ENCODE measurements at regions not wholly inside any gene's neighbourhood (a gene's known extent, or its start where the extent isn't known, plus 50 kb on each side); places are given as distances from the start of the nearest gene placed in this dataset.
"Not testable (repeated sequence)": the region's sequence is repeated elsewhere in the genome, so short reads cannot be mapped to it uniquely, and the experiment has no call there.

DNA sequence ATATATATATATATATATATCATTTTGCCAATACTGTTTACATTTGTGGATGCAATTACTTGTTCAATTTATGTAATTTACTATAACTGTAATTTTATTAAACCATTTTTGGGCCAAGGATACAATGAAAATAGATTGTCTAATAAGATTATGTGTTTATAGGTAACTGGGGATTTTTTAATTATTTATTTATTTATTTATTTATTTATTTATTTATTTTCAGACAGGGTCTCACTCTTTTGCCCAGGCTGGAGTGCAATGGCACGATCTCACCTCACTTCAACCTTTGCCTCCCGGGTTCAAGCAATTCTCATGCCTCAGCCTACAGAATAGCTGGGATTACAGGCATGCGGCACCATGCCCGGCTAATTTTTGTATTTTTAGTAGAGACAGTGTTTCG, 92.0 kb upstream of the SYT4 start:
- not testable (repeated sequence) for H3K9me3 ChIP-seq (replicated peaks in 1 of 2; ENCODE audit: control insufficient read depth in 2 of 2, insufficient read depth in 1 of 2, low read depth in 1 of 2, low read length in 2 of 2); H3K36me3 ChIP-seq (replicated peaks in 1 of 2; ENCODE audit: control insufficient read depth in 2 of 2, insufficient read depth in 2 of 2, low read length in 2 of 2); H3K27me3 ChIP-seq (ENCODE audit: control insufficient read depth in 3 of 3, insufficient read depth in 3 of 3, low read depth in 1 of 3, low read length in 3 of 3); H3K4ac ChIP-seq (ENCODE audit: low read length); H2BK5ac ChIP-seq (ENCODE audit: low read length); H3K4me1 ChIP-seq (ENCODE audit: control insufficient read depth in 2 of 2, insufficient read depth in 1 of 2, low read depth in 1 of 2, low read length in 2 of 2); H2BK15ac ChIP-seq (ENCODE audit: low read length); H2BK12ac ChIP-seq (ENCODE audit: low read length); H2BK120ac ChIP-seq (ENCODE audit: low read depth, low read length); DNase-seq (ENCODE audit: low spot score); H3K18ac ChIP-seq (ENCODE audit: low read length); H3K9ac ChIP-seq (ENCODE audit: low read depth, low read length, poor library complexity); H3K4me2 ChIP-seq (ENCODE audit: insufficient read depth, low read length, poor library complexity, severe bottlenecking); H3K14ac ChIP-seq (ENCODE audit: low read length); H2AFZ ChIP-seq (ENCODE audit: low read length); H4K8ac ChIP-seq (ENCODE audit: low read depth, low read length); H3K23ac ChIP-seq (ENCODE audit: low read depth, low read length, poor library complexity); H3K4me3 ChIP-seq (ENCODE audit: low read length in 2 of 2); H3K79me1 ChIP-seq (ENCODE audit: low read depth, low read length); H4K91ac ChIP-seq (ENCODE audit: low read depth, low read length, poor library complexity); H3K27ac ChIP-seq (replicated peaks; ENCODE audit: low read length); H2AK5ac ChIP-seq (ENCODE audit: low read depth, low read length)
- WGBS, 2 donors (ENCODE audit: extremely low coverage in 2 of 2, insufficient read length in 2 of 2, insufficient replicate concordance in 1 of 2) = no CpG with 5 or more reads among the region's 5 CpGs

DNA sequence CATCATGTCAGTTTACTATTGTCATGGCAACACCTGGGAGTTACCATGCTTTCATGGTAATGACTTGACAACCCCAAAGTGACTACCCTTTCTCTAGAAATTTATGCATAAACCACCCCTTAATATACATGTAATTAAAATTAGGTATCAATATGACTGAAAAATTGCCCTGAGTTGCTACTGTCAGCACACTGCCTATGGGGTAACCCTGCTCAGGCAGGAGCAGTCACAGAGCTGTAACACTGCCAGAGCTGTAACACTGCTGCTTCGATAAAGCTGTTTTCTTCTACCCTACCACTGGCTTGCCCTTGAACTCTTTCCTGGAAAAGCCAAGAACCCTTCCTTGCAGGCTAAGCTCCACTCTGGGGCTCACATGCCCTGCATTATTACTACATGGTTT, 95.5 kb upstream of the SYT4 start:
- H3K14ac ChIP-seq (ENCODE audit: low read length) = no peak overlapping the region
- no peak overlapping the region for H3K18ac ChIP-seq (ENCODE audit: low read length)
- no peak overlapping the region for H2BK15ac ChIP-seq (ENCODE audit: low read length)
- no peak overlapping the region for H2BK120ac ChIP-seq (ENCODE audit: low read depth, low read length)
- no peaks in the 10 kb centered on the region for H3K36me3 ChIP-seq (replicated peaks in 1 of 2; ENCODE audit: control insufficient read depth in 2 of 2, insufficient read depth in 2 of 2, low read length in 2 of 2)
- no CpG with 5 or more reads among the region's 1 CpG for WGBS, 2 donors (ENCODE audit: extremely low coverage in 2 of 2, insufficient read length in 2 of 2, insufficient replicate concordance in 1 of 2)
- no peak overlapping the region for H2AFZ ChIP-seq (ENCODE audit: low read length)
- H4K91ac ChIP-seq (ENCODE audit: low read depth, low read length, poor library complexity) = no peak overlapping the region
- no peak overlapping the region for H3K23ac ChIP-seq (ENCODE audit: low read depth, low read length, poor library complexity)
- H3K4me3 ChIP-seq (ENCODE audit: low read length in 2 of 2) = no peak overlapping the region
- no peak overlapping the region for H3K4ac ChIP-seq (ENCODE audit: low read length)
- DNase-seq (ENCODE audit: low spot score) = no peak
- no peak overlapping the region for H2BK5ac ChIP-seq (ENCODE audit: low read length)
- H3K79me1 ChIP-seq (ENCODE audit: low read depth, low read length) = no peaks in the 10 kb centered on the region
- H4K8ac ChIP-seq (ENCODE audit: low read depth, low read length) = no peak overlapping the region
- H3K4me1 ChIP-seq (ENCODE audit: control insufficient read depth in 2 of 2, insufficient read depth in 1 of 2, low read depth in 1 of 2, low read length in 2 of 2) = no peaks in the 10 kb centered on the region
- no peaks in the 10 kb centered on the region for H3K9me3 ChIP-seq (replicated peaks in 1 of 2; ENCODE audit: control insufficient read depth in 2 of 2, insufficient read depth in 1 of 2, low read depth in 1 of 2, low read length in 2 of 2)
- no peak overlapping the region for H3K4me2 ChIP-seq (ENCODE audit: insufficient read depth, low read length, poor library complexity, severe bottlenecking)
- H3K27ac ChIP-seq (replicated peaks; ENCODE audit: low read length) = no peak overlapping the region
- no peak overlapping the region for H2BK12ac ChIP-seq (ENCODE audit: low read length)
- no peak overlapping the region for H3K9ac ChIP-seq (ENCODE audit: low read depth, low read length, poor library complexity)
- no peaks in the 10 kb centered on the region for H3K27me3 ChIP-seq (ENCODE audit: control insufficient read depth in 3 of 3, insufficient read depth in 3 of 3, low read depth in 1 of 3, low read length in 3 of 3)
- H2AK5ac ChIP-seq (ENCODE audit: low read depth, low read length) = no peak overlapping the region

DNA sequence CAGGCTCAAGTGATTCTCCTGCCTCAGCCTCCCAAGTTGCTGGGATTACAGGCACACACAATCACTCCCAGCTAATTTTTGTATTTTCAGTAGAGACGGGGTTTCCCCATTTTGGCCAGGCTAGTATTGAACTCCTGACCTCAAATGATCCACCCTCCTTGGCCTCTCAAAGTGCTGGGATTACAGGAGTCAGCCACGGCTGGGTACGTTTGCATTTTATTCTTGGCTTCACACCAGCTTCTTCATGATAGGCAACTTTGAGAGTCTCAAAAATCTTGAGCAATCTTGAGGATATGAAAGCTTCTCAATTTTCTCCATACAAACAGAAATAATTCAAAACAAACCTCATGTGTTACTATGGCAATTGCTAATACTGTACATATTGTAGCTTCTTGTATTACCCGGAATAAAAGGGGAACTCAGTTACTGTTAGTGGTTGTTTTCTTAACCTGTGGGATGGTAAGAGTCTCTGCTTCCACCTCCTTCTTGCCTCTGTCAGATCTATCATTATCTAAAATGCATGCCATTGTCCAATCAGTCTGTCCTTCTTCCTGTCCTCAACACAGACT, 102.9 kb upstream of the SYT4 start:
- no peak overlapping the region for H3K4me3 ChIP-seq (ENCODE audit: low read length in 2 of 2)
- H2BK5ac ChIP-seq (ENCODE audit: low read length) = no peak overlapping the region
- H4K91ac ChIP-seq (ENCODE audit: low read depth, low read length, poor library complexity) = no peak overlapping the region
- no peak overlapping the region for H3K23ac ChIP-seq (ENCODE audit: low read depth, low read length, poor library complexity)
- no peak overlapping the region for H3K18ac ChIP-seq (ENCODE audit: low read length)
- no peak overlapping the region for H2AFZ ChIP-seq (ENCODE audit: low read length)
- no peaks in the 10 kb centered on the region for H3K9me3 ChIP-seq (replicated peaks in 1 of 2; ENCODE audit: control insufficient read depth in 2 of 2, insufficient read depth in 1 of 2, low read depth in 1 of 2, low read length in 2 of 2)
- no peaks in the 10 kb centered on the region for H3K79me1 ChIP-seq (ENCODE audit: low read depth, low read length)
- H2BK120ac ChIP-seq (ENCODE audit: low read depth, low read length) = no peak overlapping the region
- H3K4me2 ChIP-seq (ENCODE audit: insufficient read depth, low read length, poor library complexity, severe bottlenecking) = no peak overlapping the region
- H2BK15ac ChIP-seq (ENCODE audit: low read length) = no peak overlapping the region
- H3K4me1 ChIP-seq (ENCODE audit: control insufficient read depth in 2 of 2, insufficient read depth in 1 of 2, low read depth in 1 of 2, low read length in 2 of 2) = no peaks in the 10 kb centered on the region
- no peak overlapping the region for H3K14ac ChIP-seq (ENCODE audit: low read length)
- no peaks in the 10 kb centered on the region for H3K27me3 ChIP-seq (ENCODE audit: control insufficient read depth in 3 of 3, insufficient read depth in 3 of 3, low read depth in 1 of 3, low read length in 3 of 3)
- WGBS, 2 donors (ENCODE audit: extremely low coverage in 2 of 2, insufficient read length in 2 of 2, insufficient replicate concordance in 1 of 2) = no CpG with 5 or more reads among the region's 4 CpGs
- no peak overlapping the region for H2BK12ac ChIP-seq (ENCODE audit: low read length)
- no peak overlapping the region for H3K4ac ChIP-seq (ENCODE audit: low read length)
- no peak overlapping the region for H2AK5ac ChIP-seq (ENCODE audit: low read depth, low read length)
- no peak for DNase-seq (ENCODE audit: low spot score)
- no peaks in the 10 kb centered on the region for H3K36me3 ChIP-seq (replicated peaks in 1 of 2; ENCODE audit: control insufficient read depth in 2 of 2, insufficient read depth in 2 of 2, low read length in 2 of 2)
- no peak overlapping the region for H4K8ac ChIP-seq (ENCODE audit: low read depth, low read length)
- no peak overlapping the region for H3K9ac ChIP-seq (ENCODE audit: low read depth, low read length, poor library complexity)
- H3K27ac ChIP-seq (replicated peaks; ENCODE audit: low read length) = no peak overlapping the region

DNA sequence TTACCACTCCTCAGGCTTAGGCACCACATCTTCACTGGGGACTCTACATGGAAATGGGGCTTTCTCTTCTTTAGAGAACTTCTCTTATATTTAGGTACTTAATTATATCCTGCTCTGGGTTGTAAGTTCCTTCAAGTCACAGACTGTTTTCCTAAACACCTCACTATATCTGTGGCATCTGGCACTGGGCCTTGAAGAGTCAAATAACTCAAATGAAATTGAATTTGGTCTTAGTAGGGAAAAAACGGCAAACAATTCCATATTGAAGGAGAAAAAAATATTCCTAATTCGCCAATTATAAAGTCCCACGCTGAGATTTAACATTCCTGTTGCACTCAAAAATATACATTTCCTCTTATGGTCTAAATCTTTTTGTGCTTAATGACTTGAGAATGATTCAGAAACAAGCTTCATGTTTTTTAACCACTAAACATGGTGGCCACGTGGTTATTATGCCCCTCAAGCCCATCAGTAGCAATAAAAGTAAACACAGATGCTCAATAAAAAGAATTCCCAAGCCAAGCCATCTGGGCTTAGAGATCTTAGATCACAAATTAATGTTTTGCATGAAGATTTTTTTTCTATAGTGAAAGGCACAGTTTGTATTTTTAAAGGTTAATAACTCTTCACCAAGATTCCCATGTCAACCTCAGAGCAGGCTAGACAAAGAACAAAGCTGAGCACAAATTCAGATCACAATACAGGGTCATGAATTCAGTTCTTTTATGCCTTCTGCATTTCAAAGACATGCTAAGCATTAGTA, 105.5 kb upstream of the SYT4 start:
- Histone ChIP-seq H2BK15ac (ENCODE audit: low read length) (no peak overlapping the region), H3K79me1 (ENCODE audit: low read depth, low read length) (no peaks in the 10 kb centered on the region), H3K36me3 (replicated peaks in 1 of 2; ENCODE audit: control insufficient read depth in 2 of 2, insufficient read depth in 2 of 2, low read length in 2 of 2) (no peaks in the 10 kb centered on the region), H2BK120ac (ENCODE audit: low read depth, low read length) (no peak overlapping the region), H2BK5ac (ENCODE audit: low read length) (no peak overlapping the region), H3K4me2 (ENCODE audit: insufficient read depth, low read length, poor library complexity, severe bottlenecking) (no peak overlapping the region), H3K27me3 (ENCODE audit: control insufficient read depth in 3 of 3, insufficient read depth in 3 of 3, low read depth in 1 of 3, low read length in 3 of 3) (no peaks in the 10 kb centered on the region), H3K4ac (ENCODE audit: low read length) (no peak overlapping the region), H2AFZ (ENCODE audit: low read length) (no peak overlapping the region), H3K27ac (replicated peaks; ENCODE audit: low read length) (no peak overlapping the region), H3K9me3 (replicated peaks in 1 of 2; ENCODE audit: control insufficient read depth in 2 of 2, insufficient read depth in 1 of 2, low read depth in 1 of 2, low read length in 2 of 2) (no peaks in the 10 kb centered on the region), H3K18ac (ENCODE audit: low read length) (no peak overlapping the region), H4K8ac (ENCODE audit: low read depth, low read length) (no peak overlapping the region), H4K91ac (ENCODE audit: low read depth, low read length, poor library complexity) (no peak overlapping the region), H3K9ac (ENCODE audit: low read depth, low read length, poor library complexity) (no peak overlapping the region), H3K14ac (ENCODE audit: low read length) (no peak overlapping the region), H2BK12ac (ENCODE audit: low read length) (no peak overlapping the region), H3K4me1 (ENCODE audit: control insufficient read depth in 2 of 2, insufficient read depth in 1 of 2, low read depth in 1 of 2, low read length in 2 of 2) (no peaks in the 10 kb centered on the region), H3K23ac (ENCODE audit: low read depth, low read length, poor library complexity) (no peak overlapping the region), H3K4me3 (ENCODE audit: low read length in 2 of 2) (no peak overlapping the region), H2AK5ac (ENCODE audit: low read depth, low read length) (no peak overlapping the region)
- no CpG with 5 or more reads among the region's 4 CpGs for WGBS, 2 donors (ENCODE audit: extremely low coverage in 2 of 2, insufficient read length in 2 of 2, insufficient replicate concordance in 1 of 2)
- DNase-seq (ENCODE audit: low spot score) = no peak
